Astrocyte (in vitro differentiated cells and primary cell): ENCODE measurements at regions not wholly inside any gene's neighbourhood (a gene's known extent, or its start where the extent isn't known, plus 50 kb on each side); places are given as distances from the start of the nearest gene placed in this dataset.
A peak's percentile ranks its signal among the peaks of the same experiment; 100 is the strongest.

Source experiments
- DNase-seq: peaks from one replicate; pipeline ENCODE4 v3.0.0-alpha.2; 2010; ENCODE audit warnings: low read depth
- FAIRE-seq: peaks from 2 replicates; lab custom pipeline; 2011; peaks lifted over from hg19 to GRCh38; lab: Jason Lieb, UNC
- H2AFZ ChIP-seq: 2 replicates; pipeline ENCODE4 v1.6.0; 2012; ENCODE audit warnings: low read depth, low read length, inconsistent platforms
- H3K27ac ChIP-seq: 2 replicates; pipeline ENCODE4 v1.5.1; 2011; ENCODE audit warnings: low read depth, low read length, inconsistent platforms
- H3K27me3 ChIP-seq: 2 replicates; pipeline ENCODE4 v1.6.0; 2011; ENCODE audit warnings: low read length, inconsistent platforms; ENCODE audit not compliant: insufficient read depth
- H3K36me3 ChIP-seq: 2 replicates; pipeline ENCODE4 v1.5.1; 2011; ENCODE audit warnings: low read length, inconsistent platforms; ENCODE audit not compliant: insufficient read depth
- H3K4me1 ChIP-seq: 2 replicates; pipeline ENCODE4 v1.5.1; 2011; ENCODE audit warnings: low read length, inconsistent platforms; ENCODE audit not compliant: insufficient read depth
- H3K4me2 ChIP-seq: 2 replicates; pipeline ENCODE4 v1.6.0; 2012; ENCODE audit warnings: low read length, inconsistent platforms
- H3K4me3 ChIP-seq: 2 replicates; pipeline ENCODE4 v1.5.1; 2011; ENCODE audit warnings: low read depth, mild to moderate bottlenecking, low read length, inconsistent platforms; ENCODE audit not compliant: insufficient read depth
- H3K79me2 ChIP-seq: 2 replicates; pipeline ENCODE4 v1.6.0; 2012; ENCODE audit warnings: mild to moderate bottlenecking, low read length, inconsistent platforms; ENCODE audit not compliant: insufficient read depth
- H3K9ac ChIP-seq: 2 replicates; pipeline ENCODE4 v1.6.0; 2012; ENCODE audit warnings: mild to moderate bottlenecking, low read length, inconsistent platforms
- H3K9me3 ChIP-seq: 2 replicates; pipeline ENCODE4 v1.5.1; 2012; ENCODE audit warnings: low read depth, mild to moderate bottlenecking, low read length, inconsistent platforms; ENCODE audit not compliant: insufficient read depth
- H4K20me1 ChIP-seq: 2 replicates; pipeline ENCODE4 v1.6.0; 2012; ENCODE audit warnings: low read length, inconsistent platforms; ENCODE audit not compliant: insufficient read depth
- H3K27ac Mint-ChIP-seq: one replicate; pipeline ENCODE4 v1.8.0; 2021; ENCODE audit warnings: mild to moderate bottlenecking, mixed read lengths; ENCODE audit not compliant: unreplicated experiment
- H3K27me3 Mint-ChIP-seq: one replicate; pipeline ENCODE4 v1.8.0; 2021; ENCODE audit warnings: low read depth, mixed read lengths; ENCODE audit not compliant: unreplicated experiment
- H3K36me3 Mint-ChIP-seq: one replicate; pipeline ENCODE4 v1.8.0; 2021; ENCODE audit warnings: low read depth, mixed read lengths; ENCODE audit not compliant: unreplicated experiment
- H3K4me1 Mint-ChIP-seq: one replicate; pipeline ENCODE4 v1.8.0; 2021; ENCODE audit warnings: low read depth, mixed read lengths; ENCODE audit not compliant: unreplicated experiment
- H3K4me3 Mint-ChIP-seq: one replicate; pipeline ENCODE4 v1.8.0; 2021; ENCODE audit warnings: mild to moderate bottlenecking, moderate library complexity, mixed read lengths; ENCODE audit not compliant: unreplicated experiment
- H3K9me3 Mint-ChIP-seq: one replicate; pipeline ENCODE4 v1.8.0; 2021; ENCODE audit warnings: mild to moderate bottlenecking, mixed read lengths; ENCODE audit not compliant: unreplicated experiment
- CTCF ChIP-seq: IDR thresholded peaks from 2 replicates; pipeline ENCODE4 v1.5.1; 2011; ENCODE audit warnings: low read depth, mild to moderate bottlenecking, inconsistent platforms, low read length, moderate library complexity; ENCODE audit not compliant: insufficient read depth
- EZH2 ChIP-seq: IDR thresholded peaks from 2 replicates; pipeline ENCODE4 v1.6.1; 2012; ENCODE audit warnings: mild to moderate bottlenecking, low read length, inconsistent platforms; ENCODE audit not compliant: insufficient read depth

GRCh38 chr12:127567531-127567930, 699.4 kb upstream of the TMEM132C start:
- Histone ChIP-seq H3K79me2 (no peaks in the 10 kb centered on the region), H3K4me3 (no peak overlapping the region), H3K4me1 (peaks cover 6% of the 10 kb centered on the region), H3K36me3 (no peaks in the 10 kb centered on the region), H3K27me3 (no peaks in the 10 kb centered on the region), H3K9ac (no peak overlapping the region), H4K20me1 (no peaks in the 10 kb centered on the region), H3K27ac (no peak overlapping the region), H3K4me2 (no peak overlapping the region), H3K9me3 (no peaks in the 10 kb centered on the region), H2AFZ (no peak overlapping the region)
- TF ChIP-seq CTCF (no peak), EZH2 (no peak)
- Mint-ChIP-seq H3K27me3 (no peaks in the 10 kb centered on the region), H3K9me3 (peaks cover 18% of the 10 kb centered on the region), H3K36me3 (no peaks in the 10 kb centered on the region), H3K4me3 (no peak overlapping the region), H3K27ac (no peak overlapping the region), H3K4me1 (no peaks in the 10 kb centered on the region)
- DNase-seq = no peak
- FAIRE-seq = no peak

- H3K27ac ChIP-seq = no peak overlapping the region
- Mint-ChIP-seq H3K36me3 (no peaks in the 10 kb centered on the region), H3K27ac (no peak overlapping the region), H3K4me1 (no peaks in the 10 kb centered on the region), H3K4me3 (no peak overlapping the region), H3K9me3 (peaks cover 22% of the 10 kb centered on the region), H3K27me3 (no peaks in the 10 kb centered on the region)
- H3K36me3 ChIP-seq = no peaks in the 10 kb centered on the region
- no peaks in the 10 kb centered on the region for H3K27me3 ChIP-seq
- no peak overlapping the region for H3K4me3 ChIP-seq
- H3K4me2 ChIP-seq = no peak overlapping the region
- H3K79me2 ChIP-seq = no peaks in the 10 kb centered on the region
- H3K9ac ChIP-seq = no peak overlapping the region
- no peak for TF ChIP-seq CTCF
- TF ChIP-seq EZH2 = no peak
- no peak for FAIRE-seq
- H2AFZ ChIP-seq = no peak overlapping the region
- peaks cover 3% of the 10 kb centered on the region for H3K4me1 ChIP-seq
- no peak for DNase-seq
- no peaks in the 10 kb centered on the region for H3K9me3 ChIP-seq
- no peaks in the 10 kb centered on the region for H4K20me1 ChIP-seq
These were observed 696.6 kb upstream of the TMEM132C start for GRCh38 chr12:127570387-127570786.

- Mint-ChIP-seq H3K4me1 (no peaks in the 10 kb centered on the region), H3K9me3 (peaks cover 22% of the 10 kb centered on the region), H3K27ac (no peak overlapping the region), H3K4me3 (no peak overlapping the region), H3K27me3 (no peaks in the 10 kb centered on the region), H3K36me3 (no peaks in the 10 kb centered on the region)
- no peak overlapping the region for H2AFZ ChIP-seq
- H3K36me3 ChIP-seq = no peaks in the 10 kb centered on the region
- H3K4me1 ChIP-seq = peaks cover 3% of the 10 kb centered on the region
- no peak overlapping the region for H3K27ac ChIP-seq
- H3K9ac ChIP-seq = no peak overlapping the region
- no peak for TF ChIP-seq CTCF
- TF ChIP-seq EZH2 = no peak
- DNase-seq (no peak), FAIRE-seq (no peak)
- peak overlapping the region; percentile 16 for H3K4me2 ChIP-seq
- no peaks in the 10 kb centered on the region for H3K27me3 ChIP-seq
- no peak overlapping the region for H3K4me3 ChIP-seq
- H3K9me3 ChIP-seq = no peaks in the 10 kb centered on the region
- no peaks in the 10 kb centered on the region for H3K79me2 ChIP-seq
- H4K20me1 ChIP-seq = no peaks in the 10 kb centered on the region
These were observed 696.1 kb upstream of the TMEM132C start for GRCh38 chr12:127570793-127571360.
